ENCODE measurements at regions not wholly inside any gene's neighbourhood (a gene's known extent, or its start where the extent isn't known, plus 50 kb on each side); places are given as distances from the start of the nearest gene placed in this dataset.

DNA sequence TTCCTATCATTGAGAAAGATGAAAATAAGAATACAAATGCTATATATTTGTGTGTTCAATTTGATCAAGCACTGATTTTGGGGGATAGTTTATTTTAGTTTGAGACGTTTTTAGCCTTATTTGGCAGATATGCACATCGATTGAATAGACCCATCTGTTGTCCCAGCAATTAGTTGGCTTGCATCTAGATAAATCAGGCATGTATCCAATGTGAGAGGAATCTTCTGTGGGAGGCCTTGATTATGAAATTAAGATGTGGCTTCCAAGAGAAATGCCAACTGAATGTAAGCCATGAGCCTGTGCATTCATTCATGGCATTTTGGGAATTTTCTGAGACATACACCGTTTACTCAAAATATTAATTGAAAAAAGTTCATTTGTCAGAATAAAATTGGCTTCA, 623.1 kb downstream of the TECRL start:
- TF ChIP-seq NFIC (IDR thresholded peaks at IDR 0.05; ENCODE audit: low read depth, low read length) = no peak
- TF ChIP-seq CBX3 (IDR thresholded peaks at IDR 0.05; ENCODE audit: borderline replicate concordance, low read depth) = no peak
- no peak for TF ChIP-seq ZBTB40 (IDR thresholded peaks at IDR 0.05; ENCODE audit: borderline replicate concordance)
- no peak for TF ChIP-seq USF1 (IDR thresholded peaks at IDR 0.05; ENCODE audit: borderline replicate concordance, extremely low read length, insufficient read depth, low read depth, low read length)
- TF ChIP-seq RB1 (IDR thresholded peaks at IDR 0.05; ENCODE audit: borderline replicate concordance) = no peak
- TF ChIP-seq NFYA (IDR thresholded peaks at IDR 0.05; ENCODE audit: borderline replicate concordance, low read depth, low read length) = no peak
- TF ChIP-seq POLR2A (IDR thresholded peaks at IDR 0.05; ENCODE audit: low read depth, low read length) = no peak
- no peak for TF ChIP-seq SIN3A (IDR thresholded peaks at IDR 0.05; ENCODE audit: low read depth, low read length)
- TF ChIP-seq TCF3 (IDR thresholded peaks at IDR 0.05; ENCODE audit: borderline replicate concordance, insufficient read depth, low read depth, low read length) = no peak
- TF ChIP-seq FOS (IDR thresholded peaks at IDR 0.05; ENCODE audit: borderline replicate concordance, extremely low read depth, insufficient read length) = no peak
- no peak for TF ChIP-seq ATF2 (IDR thresholded peaks at IDR 0.05; ENCODE audit: low read length)
- no peak for TF ChIP-seq ZBTB33 (IDR thresholded peaks at IDR 0.05)

Data from GM12878 (cell line).